Thyroid gland (tissue), 4 donors: ENCODE measurements at regions not wholly inside any gene's neighbourhood (a gene's known extent, or its start where the extent isn't known, plus 50 kb on each side); places are given as distances from the start of the nearest gene placed in this dataset.

Experiments
- CTCF ChIP-seq, 6 experiments: fragments of 200-600 bp in 3 of 6; fragments of 450-650 bp in 3 of 6; sonication (generic) in 3 of 6; IDR thresholded peaks; one replicate each; pipeline ENCODE4 v1.5.1; 2016 to 2019; ENCODE audit warnings: antibody characterized with exemption in 6 of 6, mild to moderate bottlenecking in 2 of 6, inconsistent platforms in 1 of 6, moderate library complexity in 1 of 6
- POLR2A ChIP-seq, 2 donors: fragments of 450-650 bp; IDR thresholded peaks; one replicate each; pipeline ENCODE4 v1.6.1; 2017; ENCODE audit warnings: antibody characterized with exemption in 2 of 2, mild to moderate bottlenecking in 2 of 2, moderate library complexity in 1 of 2

GRCh38 chr6:16822529-16822928 lies 61.3 kb upstream of the ATXN1 start:
- TF ChIP-seq POLR2A (IDR thresholded peaks at IDR 0.05) (no peak), CTCF (IDR thresholded peaks at IDR 0.05) (no peak)
